Muscle layer of duodenum (tissue), 2 donors: ENCODE measurements at regions not wholly inside any gene's neighbourhood (a gene's known extent, or its start where the extent isn't known, plus 50 kb on each side); places are given as distances from the start of the nearest gene placed in this dataset.

ENCODE experiments used
- H3K27ac ChIP-seq: one replicate; pipeline ENCODE4 v1.7.0; 2013; ENCODE audit warnings: mild to moderate bottlenecking, low read length
- H3K27me3 ChIP-seq: one replicate; pipeline ENCODE4 v1.7.0; 2013; ENCODE audit warnings: low read depth, mild to moderate bottlenecking, control low read depth, low read length
- H3K36me3 ChIP-seq, 2 donors: one replicate each; pipeline ENCODE4 v1.7.0; 2013; ENCODE audit warnings: low read length in 2 of 2, control low read depth in 1 of 2, mild to moderate bottlenecking in 1 of 2; ENCODE audit not compliant: insufficient read depth in 2 of 2, control insufficient read depth in 1 of 2
- H3K4me1 ChIP-seq, 2 donors: one replicate each; pipeline ENCODE4 v1.7.0; 2013; ENCODE audit warnings: low read length in 2 of 2, mild to moderate bottlenecking in 2 of 2, control low read depth in 1 of 2, moderate library complexity in 1 of 2; ENCODE audit not compliant: insufficient read depth in 2 of 2, control insufficient read depth in 1 of 2
- H3K4me3 ChIP-seq, 2 donors: one replicate each; pipeline ENCODE4 v1.7.0; 2013; ENCODE audit warnings: low read length in 2 of 2, low read depth in 1 of 2, mild to moderate bottlenecking in 1 of 2
- H3K9me3 ChIP-seq, 2 donors: one replicate each; pipeline ENCODE4 v1.7.0; 2013; ENCODE audit warnings: low read length in 2 of 2, control low read depth in 1 of 2, mild to moderate bottlenecking in 1 of 2; ENCODE audit not compliant: control insufficient read depth in 1 of 2
- donor health status: healthy.

DNA sequence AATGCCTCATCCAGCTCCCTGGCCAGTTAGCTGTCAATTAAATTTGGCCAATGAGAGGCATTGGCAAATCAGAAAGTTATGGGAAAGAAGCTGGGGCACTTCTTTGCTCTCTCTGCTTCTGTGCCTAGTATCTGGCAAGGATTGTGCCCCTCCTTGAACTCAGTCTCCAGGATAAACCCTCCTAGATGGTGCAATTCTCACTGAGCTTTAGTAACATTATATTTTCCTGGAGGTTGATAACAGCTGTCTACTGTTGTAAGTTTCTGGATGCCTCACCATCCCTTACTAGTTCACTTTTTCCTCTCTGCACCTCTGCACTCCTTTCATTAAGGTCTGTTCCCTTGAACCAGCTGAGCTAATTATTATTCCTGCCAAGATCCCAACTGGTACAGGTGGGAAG, 329.5 kb downstream of the MFSD1 start:
- H3K36me3 ChIP-seq = no peaks in the 10 kb centered on the region

DNA sequence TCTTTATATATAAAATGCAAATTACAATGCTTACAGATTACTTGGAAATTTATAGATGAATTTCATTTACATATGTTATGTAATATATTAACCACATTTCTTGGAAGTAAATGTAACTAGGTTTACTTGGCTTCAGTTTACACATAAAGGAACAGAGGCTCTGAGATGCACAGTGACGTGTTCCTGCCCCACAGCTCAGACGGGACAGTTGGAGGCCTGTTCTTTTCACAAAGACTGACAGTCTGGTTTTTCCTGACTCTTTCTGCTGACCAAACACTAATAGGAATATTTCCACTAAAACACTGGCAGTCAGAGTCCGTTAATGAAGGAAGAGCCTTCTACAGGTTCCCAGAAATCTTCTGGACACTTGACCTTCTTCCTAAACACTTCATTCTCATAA, 336.1 kb downstream of the MFSD1 start:
- no peak overlapping the region for H3K27ac ChIP-seq
- no peaks in the 10 kb centered on the region for H3K36me3 ChIP-seq
- no peaks in the 10 kb centered on the region for H3K9me3 ChIP-seq
- H3K27me3 ChIP-seq = no peaks in the 10 kb centered on the region
- H3K4me3 ChIP-seq = no peak overlapping the region
- H3K4me1 ChIP-seq = peaks cover 0 to 2% of the 10 kb centered on the region in 2 donors

More for the DNA sequence above, 329.5 kb downstream of the MFSD1 start:
- no peak overlapping the region for H3K4me3 ChIP-seq
- H3K4me1 ChIP-seq = no peaks in the 10 kb centered on the region
- no peaks in the 10 kb centered on the region for H3K9me3 ChIP-seq
- H3K27me3 ChIP-seq = no peaks in the 10 kb centered on the region
- H3K27ac ChIP-seq = no peak overlapping the region

DNA sequence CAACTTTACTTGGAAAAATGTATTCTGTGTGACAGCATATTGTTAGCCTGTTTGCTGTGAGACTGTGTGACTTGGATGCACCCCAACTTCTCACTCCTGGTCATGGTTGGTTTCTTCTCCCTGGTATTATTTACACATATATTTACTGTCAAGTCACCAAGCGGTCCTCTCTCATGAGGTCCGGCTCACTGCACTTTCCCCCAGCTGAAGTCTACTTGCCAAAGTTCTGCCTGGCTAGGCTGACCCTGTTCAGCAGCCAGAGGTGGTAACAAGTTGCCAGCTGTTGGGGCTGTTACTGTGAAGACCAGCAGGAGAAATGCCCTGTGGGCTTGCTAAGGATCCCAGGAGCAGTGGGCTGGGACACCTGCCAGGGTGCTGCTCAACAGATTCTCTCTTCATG, 337.5 kb downstream of the MFSD1 start:
- no peaks in the 10 kb centered on the region for H3K9me3 ChIP-seq
- peaks cover 0 to 2% of the 10 kb centered on the region in 2 donors for H3K4me1 ChIP-seq
- H3K27ac ChIP-seq = no peak overlapping the region
- no peak overlapping the region for H3K4me3 ChIP-seq
- no peaks in the 10 kb centered on the region for H3K27me3 ChIP-seq
- H3K36me3 ChIP-seq = no peaks in the 10 kb centered on the region

DNA sequence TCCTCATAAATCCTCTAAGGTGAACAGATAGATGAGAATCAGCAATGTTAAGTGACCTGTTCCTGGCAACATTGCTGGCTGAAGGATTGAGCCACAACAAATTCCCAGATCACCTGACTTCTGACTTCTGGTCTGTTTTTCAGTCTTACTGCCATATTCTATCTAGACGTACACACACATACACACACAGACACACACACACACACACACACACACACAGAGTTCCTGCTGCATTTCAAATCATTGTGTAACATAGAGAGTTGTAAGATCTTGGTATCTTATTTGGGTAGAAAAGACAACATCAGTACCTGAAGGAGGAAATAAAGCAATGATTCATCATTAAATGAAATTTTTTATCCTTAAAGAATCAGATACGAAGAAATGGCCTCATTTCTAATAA, 342.6 kb downstream of the MFSD1 start:
- Histone ChIP-seq H3K27me3 (no peaks in the 10 kb centered on the region), H3K9me3 (no peaks in the 10 kb centered on the region), H3K36me3 (no peaks in the 10 kb centered on the region), H3K4me3 (no peak overlapping the region), H3K27ac (no peak overlapping the region), H3K4me1 (no peaks in the 10 kb centered on the region)

DNA sequence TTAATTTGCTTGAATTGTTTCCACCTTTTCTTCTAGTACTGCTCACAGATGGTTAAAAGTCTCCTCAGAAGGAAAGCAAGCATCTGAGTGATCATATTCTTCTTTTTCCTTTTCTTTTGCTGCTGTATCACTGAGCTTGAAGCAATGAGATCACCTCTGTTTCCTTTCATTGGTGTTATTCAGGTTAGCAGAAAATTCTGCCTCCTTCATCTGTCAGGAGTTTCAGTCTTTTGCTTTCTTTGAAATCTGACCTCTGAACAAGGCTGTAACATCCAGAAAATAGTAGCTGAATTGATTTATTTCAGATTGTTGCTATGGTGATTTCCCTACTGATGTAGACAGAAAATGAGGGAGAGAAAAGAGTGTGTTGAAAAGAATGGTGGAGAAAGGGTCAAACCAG, 343.0 kb downstream of the MFSD1 start:
- no peaks in the 10 kb centered on the region for H3K27me3 ChIP-seq
- no peaks in the 10 kb centered on the region for H3K36me3 ChIP-seq
- H3K9me3 ChIP-seq = no peaks in the 10 kb centered on the region
- H3K4me3 ChIP-seq = no peak overlapping the region
- H3K27ac ChIP-seq = no peak overlapping the region
- H3K4me1 ChIP-seq = no peaks in the 10 kb centered on the region

DNA sequence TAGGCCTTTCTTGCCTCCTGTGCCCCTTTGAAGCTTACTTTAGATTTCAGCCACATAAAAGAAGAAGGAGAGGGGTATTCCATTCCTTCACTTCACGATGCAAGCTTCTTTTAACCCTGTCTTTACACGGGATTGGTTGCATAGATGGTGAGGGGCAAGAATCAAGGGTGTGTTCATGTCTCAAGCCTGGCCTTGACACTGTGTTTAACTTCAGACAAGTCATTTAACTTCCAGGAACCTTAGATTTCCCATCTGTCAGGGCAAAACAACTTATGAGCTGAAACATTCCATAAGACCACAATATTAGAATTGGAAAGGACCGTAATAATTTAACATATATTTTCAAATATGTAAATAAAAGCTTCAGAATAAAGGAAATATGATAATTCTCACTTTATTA, 344.5 kb downstream of the MFSD1 start:
- Histone ChIP-seq H3K4me1 (no peaks in the 10 kb centered on the region), H3K36me3 (no peaks in the 10 kb centered on the region), H3K27me3 (no peaks in the 10 kb centered on the region), H3K4me3 (no peak overlapping the region), H3K9me3 (no peaks in the 10 kb centered on the region), H3K27ac (no peak overlapping the region)

DNA sequence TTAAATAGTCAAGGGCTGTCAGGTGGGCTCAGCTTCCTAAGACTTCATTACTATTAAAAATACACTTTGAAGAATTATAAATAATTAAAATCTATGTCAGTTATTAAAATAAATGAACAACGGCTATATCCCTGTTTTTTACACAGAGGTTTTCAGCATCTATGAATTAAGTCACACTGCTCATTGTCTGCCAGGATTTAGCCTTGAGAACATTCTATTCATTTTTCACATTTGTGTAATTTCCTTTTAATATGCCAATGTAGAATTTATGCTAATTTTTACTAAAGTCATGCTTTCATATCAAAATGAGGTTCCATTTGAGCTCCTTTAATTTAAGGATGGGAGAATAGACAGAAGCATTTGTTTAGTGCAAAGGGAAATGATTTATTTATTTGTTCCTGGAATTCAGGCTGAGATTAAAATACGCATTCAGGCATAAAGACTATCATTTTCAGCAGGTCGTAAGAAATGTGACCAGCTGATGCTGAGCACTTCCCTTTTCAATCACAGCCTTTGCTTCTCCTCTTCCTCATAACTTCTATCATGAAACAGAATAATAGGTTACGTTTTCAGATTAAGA, 345.1 kb downstream of the MFSD1 start:
- Histone ChIP-seq H3K27ac (no peak overlapping the region), H3K4me1 (no peaks in the 10 kb centered on the region), H3K27me3 (no peaks in the 10 kb centered on the region), H3K4me3 (no peak overlapping the region), H3K36me3 (no peaks in the 10 kb centered on the region), H3K9me3 (no peaks in the 10 kb centered on the region)

DNA sequence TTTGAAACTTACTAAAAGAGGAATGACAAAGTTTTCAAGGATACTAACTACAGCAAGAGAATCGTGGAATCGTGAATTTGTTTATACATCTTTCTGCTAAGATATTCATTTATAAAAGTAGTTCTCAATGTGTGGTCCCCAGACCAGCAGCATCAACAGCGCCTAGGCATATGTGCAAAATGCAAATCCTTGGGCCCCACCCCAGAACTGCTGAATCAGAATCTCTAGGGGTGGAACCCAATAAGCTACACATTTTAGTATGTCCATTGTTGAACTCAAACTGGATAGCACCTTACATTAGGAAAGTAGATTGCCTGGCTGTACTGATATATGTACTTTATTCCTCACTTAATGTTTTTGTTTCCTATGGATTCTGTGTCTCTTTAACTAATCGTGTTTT, 346.0 kb downstream of the MFSD1 start:
- H3K27me3 ChIP-seq = no peaks in the 10 kb centered on the region
- no peaks in the 10 kb centered on the region for H3K4me1 ChIP-seq
- no peaks in the 10 kb centered on the region for H3K9me3 ChIP-seq
- H3K27ac ChIP-seq = no peak overlapping the region
- H3K36me3 ChIP-seq = no peaks in the 10 kb centered on the region
- no peak overlapping the region for H3K4me3 ChIP-seq

DNA sequence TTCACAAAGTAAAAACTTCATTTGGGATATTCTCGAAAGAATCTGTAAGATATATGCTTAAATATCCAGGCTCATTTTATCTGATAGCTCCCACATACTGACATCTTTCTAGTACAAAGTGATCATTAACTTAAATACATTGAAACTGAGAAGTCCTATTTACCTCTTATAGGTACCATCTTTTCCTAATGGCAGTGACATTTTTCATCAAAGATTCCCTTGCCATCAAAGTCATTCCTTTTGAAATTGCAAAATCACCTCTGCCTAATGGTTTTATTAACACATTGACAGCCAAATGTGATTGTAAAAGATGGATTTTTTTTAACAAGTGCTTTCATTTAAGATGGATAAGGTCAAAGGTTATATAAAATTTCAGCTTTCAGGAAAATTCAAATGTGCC, 346.6 kb downstream of the MFSD1 start:
- no peaks in the 10 kb centered on the region for H3K36me3 ChIP-seq
- no peaks in the 10 kb centered on the region for H3K4me1 ChIP-seq
- H3K4me3 ChIP-seq = no peak overlapping the region
- no peaks in the 10 kb centered on the region for H3K9me3 ChIP-seq
- H3K27ac ChIP-seq = no peak overlapping the region
- no peaks in the 10 kb centered on the region for H3K27me3 ChIP-seq

DNA sequence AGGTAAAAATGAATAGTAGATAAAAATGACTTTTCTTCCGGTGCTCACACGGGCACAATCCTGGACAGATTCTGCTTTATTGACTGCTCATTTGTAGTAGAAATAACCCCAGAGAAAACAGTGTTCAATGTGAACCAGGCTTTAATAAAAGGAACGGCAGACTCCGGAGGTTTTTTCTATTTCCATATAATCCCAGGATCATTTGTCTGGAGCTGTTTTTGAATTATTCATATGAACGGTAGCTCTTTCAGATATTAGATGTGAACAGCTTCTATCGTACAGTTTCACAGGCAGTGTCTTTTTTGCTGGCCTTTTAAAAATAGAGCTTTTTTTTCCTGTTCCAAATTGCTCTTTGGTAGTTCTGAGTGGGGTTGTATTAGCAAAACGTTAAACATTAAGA, 347.3 kb downstream of the MFSD1 start:
- Histone ChIP-seq H3K9me3 (no peaks in the 10 kb centered on the region), H3K4me3 (no peak overlapping the region), H3K27me3 (no peaks in the 10 kb centered on the region), H3K36me3 (no peaks in the 10 kb centered on the region), H3K27ac (no peak overlapping the region), H3K4me1 (no peaks in the 10 kb centered on the region)

DNA sequence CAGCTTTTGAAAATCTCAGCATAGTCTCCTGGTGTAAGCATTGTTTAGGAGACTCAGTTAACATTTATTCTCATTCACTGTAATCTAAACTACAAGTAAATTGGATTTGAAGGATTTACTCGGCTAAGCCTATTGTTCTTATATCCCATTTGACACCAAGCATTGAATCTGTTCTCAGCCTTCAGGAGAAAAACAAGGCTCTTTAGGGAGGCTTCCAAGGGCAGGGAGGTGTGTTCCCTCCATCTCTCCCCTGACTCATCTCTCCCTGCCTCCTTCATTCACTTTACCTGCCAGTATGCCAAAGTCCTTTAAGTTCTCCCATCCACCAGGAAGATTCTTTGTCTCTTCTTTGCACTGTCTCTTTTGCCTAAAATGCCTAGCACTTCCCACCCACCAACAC, 347.8 kb downstream of the MFSD1 start:
- H3K36me3 ChIP-seq = no peaks in the 10 kb centered on the region
- no peak overlapping the region for H3K27ac ChIP-seq
- H3K27me3 ChIP-seq = no peaks in the 10 kb centered on the region
- no peak overlapping the region for H3K4me3 ChIP-seq
- no peaks in the 10 kb centered on the region for H3K9me3 ChIP-seq
- no peaks in the 10 kb centered on the region for H3K4me1 ChIP-seq

DNA sequence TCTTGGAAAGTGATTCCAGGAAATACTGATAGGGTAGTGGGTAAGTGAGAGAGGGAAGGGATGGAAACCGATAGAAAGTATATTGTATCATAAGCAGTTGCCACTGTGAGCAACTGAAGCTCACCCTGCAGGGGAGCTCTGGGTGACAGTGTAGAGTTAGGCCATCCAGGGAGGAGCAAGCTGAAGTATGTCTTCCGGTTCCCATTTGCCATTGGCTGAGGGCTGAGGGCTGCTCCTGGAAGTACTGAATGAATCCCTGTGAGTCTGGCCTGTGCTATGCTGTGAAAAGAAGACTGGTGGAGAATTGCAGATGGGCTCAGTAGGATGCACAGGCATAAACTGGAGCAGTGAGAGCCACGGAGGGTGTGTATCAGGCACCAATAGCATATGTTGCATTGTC, 348.3 kb downstream of the MFSD1 start:
- Histone ChIP-seq H3K27ac (no peak overlapping the region), H3K4me3 (no peak overlapping the region), H3K36me3 (no peaks in the 10 kb centered on the region), H3K4me1 (no peaks in the 10 kb centered on the region), H3K9me3 (no peaks in the 10 kb centered on the region), H3K27me3 (no peaks in the 10 kb centered on the region)
